ENCODE measurements at regions not wholly inside any gene's neighbourhood (a gene's known extent, or its start where the extent isn't known, plus 50 kb on each side); places are given as distances from the start of the nearest gene placed in this dataset.

DNA sequence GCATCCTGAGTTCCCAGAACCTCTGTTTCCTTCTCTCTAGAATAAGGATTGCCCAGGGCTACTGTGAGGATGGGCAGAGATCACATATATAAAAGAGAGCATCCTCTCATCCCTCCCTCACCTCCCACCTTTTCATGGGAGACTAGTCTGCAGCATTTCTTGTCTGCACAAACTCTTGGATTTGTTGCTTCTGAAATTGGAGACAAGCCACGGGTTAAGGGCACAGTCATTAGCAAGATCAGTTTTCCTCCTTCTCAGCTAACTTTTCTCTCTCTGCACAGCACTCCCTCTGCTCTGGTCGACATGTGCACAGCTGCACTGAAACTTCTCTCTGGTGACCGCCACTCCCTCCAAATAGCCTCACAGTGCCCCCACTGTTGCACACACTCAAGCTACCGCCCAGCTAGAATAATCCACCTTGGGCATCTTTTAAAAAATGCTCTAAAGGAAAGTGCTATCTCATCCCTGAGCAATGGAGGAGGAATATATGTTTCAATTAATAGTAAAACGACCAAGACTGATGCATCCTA is 50.9 kb upstream of the DUSP22 start:
- no peak for DNase-seq (ENCODE audit: low read depth)
- H3K4me3 ChIP-seq (ENCODE audit: low read depth, low read length) = no peak overlapping the region
- TF ChIP-seq POLR2A (IDR thresholded peaks at IDR 0.05; ENCODE audit: extremely low read depth, insufficient read length) = no peak
- no peak for TF ChIP-seq MYC (IDR thresholded peaks at IDR 0.05; ENCODE audit: low read depth, low read length)
- TF ChIP-seq, protein P1, sequence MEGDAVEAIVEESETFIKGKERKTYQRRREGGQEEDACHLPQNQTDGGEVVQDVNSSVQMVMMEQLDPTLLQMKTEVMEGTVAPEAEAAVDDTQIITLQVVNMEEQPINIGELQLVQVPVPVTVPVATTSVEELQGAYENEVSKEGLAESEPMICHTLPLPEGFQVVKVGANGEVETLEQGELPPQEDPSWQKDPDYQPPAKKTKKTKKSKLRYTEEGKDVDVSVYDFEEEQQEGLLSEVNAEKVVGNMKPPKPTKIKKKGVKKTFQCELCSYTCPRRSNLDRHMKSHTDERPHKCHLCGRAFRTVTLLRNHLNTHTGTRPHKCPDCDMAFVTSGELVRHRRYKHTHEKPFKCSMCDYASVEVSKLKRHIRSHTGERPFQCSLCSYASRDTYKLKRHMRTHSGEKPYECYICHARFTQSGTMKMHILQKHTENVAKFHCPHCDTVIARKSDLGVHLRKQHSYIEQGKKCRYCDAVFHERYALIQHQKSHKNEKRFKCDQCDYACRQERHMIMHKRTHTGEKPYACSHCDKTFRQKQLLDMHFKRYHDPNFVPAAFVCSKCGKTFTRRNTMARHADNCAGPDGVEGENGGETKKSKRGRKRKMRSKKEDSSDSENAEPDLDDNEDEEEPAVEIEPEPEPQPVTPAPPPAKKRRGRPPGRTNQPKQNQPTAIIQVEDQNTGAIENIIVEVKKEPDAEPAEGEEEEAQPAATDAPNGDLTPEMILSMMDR (IDR thresholded peaks at IDR 0.05; ENCODE audit: low read depth, low read length) = no peak
- TF ChIP-seq, protein P2, sequence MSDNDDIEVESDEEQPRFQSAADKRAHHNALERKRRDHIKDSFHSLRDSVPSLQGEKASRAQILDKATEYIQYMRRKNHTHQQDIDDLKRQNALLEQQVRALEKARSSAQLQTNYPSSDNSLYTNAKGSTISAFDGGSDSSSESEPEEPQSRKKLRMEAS (IDR thresholded peaks at IDR 0.05; ENCODE audit: low read depth, low read length) = no peak
